HG03139 (cell line): ENCODE measurements at regions not wholly inside any gene's neighbourhood (a gene's known extent, or its start where the extent isn't known, plus 50 kb on each side); places are given as distances from the start of the nearest gene placed in this dataset.

Source experiments
- ATAC-seq: cut with Tn5 transposase; IDR thresholded peaks from one replicate; pipeline ENCODE4 v1.9.1; 2021; ENCODE audit not compliant: unreplicated experiment

DNA sequence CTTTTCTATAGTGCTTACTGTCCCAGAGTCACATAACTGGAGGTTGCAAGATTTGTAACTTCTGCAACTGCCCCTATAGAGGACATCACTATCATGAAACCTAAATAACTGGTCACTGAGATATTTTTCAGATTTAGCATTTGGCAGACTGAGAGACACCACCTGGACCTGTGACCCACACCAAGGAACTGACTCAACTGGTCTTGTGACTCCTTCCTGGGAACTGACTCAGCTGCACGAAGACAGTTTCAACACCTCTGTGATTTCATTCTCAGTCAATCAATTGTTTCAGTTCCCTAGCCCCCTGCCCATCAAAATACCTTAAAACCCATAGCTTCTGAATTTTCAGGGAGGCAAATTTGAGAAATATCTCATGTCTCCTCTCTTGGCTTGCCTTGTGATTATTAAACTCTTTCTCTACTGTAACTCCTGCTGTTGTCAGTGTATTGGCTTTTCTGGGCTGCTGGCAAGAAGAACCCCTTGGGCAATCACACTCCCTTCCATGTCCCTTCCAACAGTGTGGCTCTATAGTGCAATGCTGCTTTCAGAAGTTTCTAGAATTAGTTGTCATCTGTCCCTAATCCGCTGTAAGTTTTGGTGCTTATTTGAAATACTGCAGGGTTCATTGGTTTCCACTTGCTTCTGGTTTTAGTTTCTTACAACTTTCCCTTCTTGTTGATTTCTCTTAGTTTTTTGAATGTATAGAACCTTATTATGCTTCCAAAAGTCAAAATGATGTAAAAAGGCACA lies 127.8 kb upstream of the ADCY1 start:
- no peak for ATAC-seq

DNA sequence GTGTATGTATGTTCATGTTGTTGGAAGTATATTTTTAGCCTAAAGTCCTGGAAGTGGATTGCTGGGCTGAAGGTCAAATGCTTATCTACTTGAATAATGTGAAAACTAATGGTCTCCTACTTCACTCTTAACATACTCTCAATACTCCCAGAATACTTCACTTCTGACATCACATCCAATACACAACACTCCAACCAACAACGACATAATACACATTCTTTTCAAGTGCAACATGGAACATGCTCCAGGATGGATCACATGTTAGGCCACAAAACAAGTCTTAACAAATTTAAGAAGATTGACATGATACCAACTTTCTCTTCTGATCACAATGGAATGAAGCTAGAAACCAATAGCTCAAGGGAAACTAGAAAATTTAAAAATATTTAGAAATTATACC lies 126.9 kb upstream of the ADCY1 start:
- no peak for ATAC-seq

DNA sequence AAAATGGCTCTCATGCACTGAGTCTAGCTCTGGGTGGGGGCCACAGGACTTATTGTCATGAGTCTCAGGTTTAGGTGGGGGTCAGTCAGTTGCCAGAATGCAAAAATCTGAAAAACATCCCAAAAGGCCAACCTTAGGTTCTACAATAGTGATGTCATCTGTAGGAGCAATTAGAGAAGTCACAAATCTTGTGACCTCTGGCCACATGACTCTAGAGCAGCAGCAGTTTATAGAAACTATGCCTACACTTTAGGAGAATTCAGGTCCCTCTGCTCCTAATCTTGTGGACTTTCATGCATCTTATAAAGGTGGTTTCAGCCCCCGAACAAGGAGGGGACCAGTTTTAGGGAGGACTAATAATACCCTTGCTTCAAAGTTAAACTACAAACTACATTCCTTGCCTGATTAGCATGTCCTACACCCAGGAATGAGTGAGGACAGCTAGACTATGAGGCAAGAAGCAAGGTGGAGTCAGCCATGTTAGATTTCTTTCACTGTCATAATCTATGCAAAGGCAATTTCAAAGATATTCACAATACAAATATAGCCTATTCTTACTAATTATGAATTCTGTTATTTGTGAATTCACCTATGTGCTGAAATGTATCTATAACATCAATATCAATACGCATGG lies 123.5 kb upstream of the ADCY1 start:
- no peak for ATAC-seq

DNA sequence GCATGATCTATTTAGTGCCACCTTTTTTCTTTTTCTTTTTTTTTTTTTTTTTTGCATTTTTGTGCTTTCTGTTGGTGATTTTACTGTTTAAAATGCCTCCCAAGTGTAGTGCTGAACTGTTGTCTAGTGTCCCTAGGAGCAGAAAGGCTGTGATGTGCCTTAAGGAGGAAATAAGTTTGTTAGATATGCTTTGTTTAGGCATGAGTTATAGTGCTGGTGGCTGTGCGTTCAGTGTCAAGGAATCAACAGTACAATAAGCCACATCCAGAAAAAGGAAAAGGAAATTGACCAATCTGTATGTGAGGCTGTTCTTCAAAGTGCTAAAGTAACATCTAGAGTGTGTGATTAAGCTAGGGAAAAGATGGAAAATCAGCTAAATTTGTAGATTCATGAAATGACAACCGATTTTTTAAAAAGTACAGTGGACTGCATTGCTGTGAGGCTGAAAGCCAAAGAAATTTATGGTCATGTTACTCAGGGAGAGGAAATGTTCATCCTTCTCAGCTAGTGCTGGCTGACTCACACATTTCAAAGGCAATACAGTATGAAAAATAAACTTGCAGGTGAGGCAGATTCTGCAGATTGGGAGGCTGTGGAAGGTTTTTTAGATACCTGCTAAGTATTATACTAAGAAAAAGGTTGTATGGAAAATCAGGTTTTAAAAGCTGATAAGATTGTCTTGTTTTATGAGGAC lies 122.7 kb upstream of the ADCY1 start:
- ATAC-seq: no peak

DNA sequence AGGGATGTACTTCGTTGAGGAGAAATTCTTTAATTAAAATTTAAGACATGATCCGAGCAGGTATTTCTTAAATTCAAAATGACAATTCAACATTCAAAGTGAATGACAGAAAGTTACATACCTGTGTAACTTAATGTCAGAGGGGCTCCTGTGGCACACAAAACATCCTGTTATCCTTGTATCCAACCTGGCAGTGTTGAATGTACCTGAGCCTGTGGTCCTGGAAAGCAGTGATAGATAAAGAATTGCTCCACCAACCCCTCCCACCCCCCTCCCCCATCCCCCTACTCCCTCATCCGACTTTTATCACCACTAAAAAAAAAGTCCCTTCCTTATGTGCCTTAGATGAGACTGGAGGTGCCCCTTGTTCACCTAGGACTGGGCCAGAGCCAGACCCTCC lies 119.4 kb upstream of the ADCY1 start:
- ATAC-seq: no peak

DNA sequence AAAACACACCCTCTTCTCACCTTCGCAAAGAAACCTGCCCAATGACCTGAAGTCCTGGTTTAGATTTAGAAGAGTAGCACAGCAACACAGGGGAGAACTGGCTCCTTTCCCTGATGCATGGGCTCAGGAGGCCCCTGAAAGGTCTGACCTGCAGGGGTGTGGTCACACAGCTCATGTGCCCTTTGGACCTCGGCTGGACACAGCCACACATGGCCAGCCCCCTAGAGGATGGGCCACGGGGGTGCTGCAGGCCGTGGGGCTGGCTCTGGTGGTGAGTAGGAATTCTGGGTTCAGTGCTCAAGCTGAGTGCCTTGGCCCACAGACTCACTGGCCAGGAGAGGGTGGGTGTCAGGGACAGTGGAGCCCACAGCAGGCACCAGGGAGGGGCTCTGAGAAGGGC lies 118.5 kb upstream of the ADCY1 start:
- no peak for ATAC-seq

DNA sequence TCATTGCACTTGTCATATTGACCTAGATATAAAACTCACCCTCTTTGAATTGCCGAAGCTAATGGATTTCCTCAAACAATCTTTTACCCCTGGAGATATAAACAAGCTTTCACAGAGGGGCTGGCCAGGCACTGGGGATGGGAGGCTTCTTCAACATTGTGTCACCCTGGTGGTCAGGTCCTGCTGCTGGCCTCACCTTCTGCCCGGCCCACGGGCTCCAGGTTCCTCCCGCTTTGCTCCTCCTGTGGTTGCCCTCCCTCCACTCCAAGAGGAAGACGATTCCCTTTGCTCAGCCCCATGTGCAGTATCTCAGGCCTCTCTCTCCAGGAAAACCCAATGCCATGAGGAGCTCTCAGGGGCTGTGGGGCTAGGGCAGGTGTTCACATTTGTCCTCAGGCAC lies 118.1 kb upstream of the ADCY1 start:
- ATAC-seq: no peak

DNA sequence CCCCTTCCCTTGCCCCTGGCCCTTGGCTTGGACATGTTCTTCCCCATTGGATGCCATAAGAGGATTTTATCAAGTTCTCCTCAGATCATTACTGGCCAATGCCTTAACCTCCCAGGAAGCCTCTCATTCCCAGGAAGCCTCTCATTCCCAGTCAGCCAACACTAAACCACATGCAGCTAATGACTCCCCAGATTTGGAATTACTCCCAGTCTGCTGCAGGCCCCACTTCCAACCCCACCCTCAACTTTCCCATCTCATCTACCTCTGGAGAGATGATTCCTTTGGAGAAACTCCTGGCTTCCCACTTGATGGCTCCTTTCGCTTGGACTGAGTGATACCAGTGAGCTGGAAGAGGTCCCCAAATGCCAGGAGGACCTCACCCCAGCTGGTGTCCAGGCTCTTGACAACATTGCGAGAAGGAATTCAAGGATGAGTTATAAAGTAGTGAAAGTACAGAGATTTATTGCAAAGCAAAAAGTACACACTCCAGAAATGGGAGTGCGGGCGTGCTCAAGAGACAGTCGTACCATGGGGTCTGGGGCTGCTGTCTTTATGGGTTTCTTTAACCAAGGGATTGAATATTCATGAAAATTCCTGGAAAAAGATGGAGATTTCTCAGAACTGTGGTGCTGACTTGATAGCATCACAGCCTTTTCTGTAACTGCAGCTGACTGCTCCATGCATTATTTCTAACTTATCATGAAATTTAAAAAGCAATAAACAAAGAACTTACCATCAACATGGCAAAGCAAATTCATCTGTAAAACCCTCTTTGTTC lies 117.2 kb upstream of the ADCY1 start:
- no peak for ATAC-seq

DNA sequence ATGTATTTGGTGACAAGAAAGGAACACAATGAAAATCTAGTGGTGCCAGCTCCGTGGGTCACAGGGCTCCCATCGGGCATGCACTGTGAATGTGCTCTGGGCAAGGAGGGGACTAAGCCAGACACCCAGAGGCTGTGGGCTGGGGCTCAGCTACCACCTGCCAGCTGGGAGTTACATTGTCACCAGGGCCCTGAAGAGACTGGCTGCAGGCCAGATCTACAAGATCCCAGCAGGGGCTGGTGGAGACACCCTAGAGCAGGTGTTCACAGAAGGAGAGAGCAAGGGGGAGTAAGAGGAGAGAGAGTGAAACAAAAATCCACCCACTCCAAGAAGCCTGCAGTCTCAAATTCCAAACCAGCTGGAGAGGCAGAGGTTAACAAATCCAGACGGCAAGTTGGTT lies 116.6 kb upstream of the ADCY1 start:
- no peak for ATAC-seq

DNA sequence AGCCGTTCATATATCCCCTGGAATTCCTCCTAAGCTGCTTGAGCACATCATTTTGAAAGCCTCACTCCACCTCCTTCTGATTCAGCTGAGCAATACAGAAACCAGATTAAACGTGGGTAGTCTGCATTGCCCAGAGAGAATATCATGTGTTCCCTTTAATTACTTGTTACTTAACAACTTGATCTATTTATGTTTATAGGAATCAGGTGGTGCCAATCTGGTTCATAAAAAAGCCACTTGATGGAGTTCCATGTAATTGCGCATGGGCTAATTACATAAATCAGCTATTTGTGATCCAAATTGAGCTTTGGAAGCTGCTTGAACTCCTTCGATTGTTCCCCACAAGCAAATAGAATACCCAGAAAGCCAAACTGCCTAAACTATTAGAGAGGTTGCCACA lies 114.7 kb upstream of the ADCY1 start:
- ATAC-seq: no peak

DNA sequence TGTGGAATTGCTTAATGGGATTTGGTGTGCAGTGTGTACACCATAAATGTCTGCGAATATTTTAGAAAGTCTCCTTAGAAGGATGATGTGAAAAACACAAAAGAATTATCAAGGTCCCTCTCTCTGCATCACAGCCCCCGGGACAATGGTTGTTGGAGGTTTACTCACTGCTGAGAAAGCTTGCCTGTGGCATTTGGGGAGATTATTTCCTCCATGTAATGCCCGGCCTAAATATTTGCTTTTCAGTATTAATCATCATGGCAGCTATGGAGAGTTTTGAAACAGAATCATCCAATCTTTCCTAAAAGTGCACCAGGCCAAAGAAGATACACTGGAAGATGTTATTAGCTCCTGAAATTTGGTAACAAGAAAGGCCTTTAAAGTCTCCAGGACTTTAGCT lies 113.8 kb upstream of the ADCY1 start:
- ATAC-seq: no peak

DNA sequence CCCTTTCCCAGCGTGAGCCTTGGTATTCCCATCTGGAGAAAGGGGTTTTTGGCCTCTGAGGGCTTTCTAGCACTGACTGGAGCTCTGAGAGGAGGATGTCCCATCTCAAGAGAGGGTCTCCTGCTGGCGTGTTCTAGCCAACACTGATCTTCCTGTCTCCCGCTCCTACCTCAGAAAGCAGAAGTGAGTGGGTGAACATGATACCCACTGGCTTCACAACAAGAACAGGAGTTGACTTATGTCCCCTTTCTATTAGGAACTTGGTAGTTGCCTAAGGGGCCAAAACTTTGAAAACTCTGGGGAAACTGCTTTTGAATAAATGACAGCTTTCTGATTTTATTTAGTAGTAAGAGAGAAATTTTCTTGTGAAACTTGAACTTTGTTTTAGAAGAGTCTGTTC lies 113.1 kb upstream of the ADCY1 start:
- no peak for ATAC-seq

DNA sequence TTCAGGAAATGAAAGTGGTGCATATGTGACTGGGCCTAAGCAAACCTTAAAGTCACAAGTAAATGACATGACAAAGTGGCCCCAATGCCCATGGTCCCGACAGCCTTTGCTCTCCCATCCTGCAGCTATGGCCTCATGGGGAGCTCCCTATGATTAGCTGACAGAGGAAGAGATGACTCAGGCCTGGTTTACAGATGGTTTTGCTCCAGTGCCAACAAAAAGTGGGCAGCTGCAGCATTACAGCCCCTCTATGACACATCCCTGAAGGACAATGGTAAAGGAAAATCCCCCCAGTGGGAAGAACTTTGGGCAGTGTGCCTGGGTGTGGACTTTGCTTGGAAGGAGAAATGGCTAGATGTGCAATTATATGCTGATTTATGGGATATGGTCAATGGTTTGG lies 105.1 kb upstream of the ADCY1 start:
- ATAC-seq: no peak

DNA sequence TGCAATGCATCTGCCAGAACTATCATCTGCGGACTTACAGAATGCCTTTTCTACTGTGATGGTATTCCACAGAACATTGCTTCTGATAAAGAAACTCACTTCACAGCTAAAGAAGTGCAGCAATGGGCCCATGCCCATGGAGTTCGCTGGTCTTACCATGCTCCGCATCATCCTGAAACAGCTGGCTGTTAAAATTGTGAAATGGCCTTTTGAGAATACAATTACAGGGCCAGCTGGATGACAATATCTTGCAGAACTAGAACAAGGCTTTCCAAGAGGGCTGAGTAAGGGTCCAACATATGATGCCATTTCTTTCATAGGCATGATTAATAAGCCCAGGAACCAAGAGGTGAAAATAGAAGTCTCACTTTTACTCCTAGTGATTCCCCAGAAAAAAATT lies 104.1 kb upstream of the ADCY1 start:
- no peak for ATAC-seq

DNA sequence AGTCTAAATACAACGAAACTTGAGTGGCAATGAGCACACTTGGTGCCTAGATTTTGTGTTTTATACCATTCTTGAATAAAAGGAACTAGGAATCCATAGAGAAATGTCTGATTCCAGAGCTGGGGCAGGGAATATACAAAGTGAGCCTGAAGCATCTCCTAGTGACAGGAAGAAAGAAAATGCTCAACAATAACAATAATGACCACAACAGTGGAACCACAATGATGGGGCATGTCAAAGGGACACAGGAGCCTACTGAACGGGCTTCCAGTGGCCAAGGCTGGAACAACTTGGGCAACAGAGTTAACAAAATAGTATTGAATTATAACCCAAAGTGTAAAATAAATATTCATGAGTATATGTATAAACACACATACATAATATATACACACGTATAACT lies 94.4 kb upstream of the ADCY1 start:
- no peak for ATAC-seq

DNA sequence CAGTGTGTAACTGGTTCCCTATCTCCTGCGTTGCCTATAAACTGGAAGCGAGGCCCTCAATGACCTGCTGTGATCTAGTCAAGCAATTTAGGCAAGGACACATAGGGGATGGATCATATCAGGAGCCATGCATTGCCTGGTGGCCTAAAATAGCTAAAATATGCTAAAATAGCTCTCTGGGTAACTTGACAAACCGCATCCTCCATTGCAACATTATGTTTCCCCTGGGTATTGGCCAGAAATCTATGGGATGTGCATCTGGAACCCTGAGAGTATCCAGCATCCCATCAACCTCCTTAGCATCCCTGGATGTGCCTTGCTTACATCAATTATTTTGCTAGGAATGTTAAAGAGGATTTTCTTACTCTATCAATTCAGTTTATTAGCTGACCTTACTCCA lies 91.7 kb upstream of the ADCY1 start:
- ATAC-seq: no peak

DNA sequence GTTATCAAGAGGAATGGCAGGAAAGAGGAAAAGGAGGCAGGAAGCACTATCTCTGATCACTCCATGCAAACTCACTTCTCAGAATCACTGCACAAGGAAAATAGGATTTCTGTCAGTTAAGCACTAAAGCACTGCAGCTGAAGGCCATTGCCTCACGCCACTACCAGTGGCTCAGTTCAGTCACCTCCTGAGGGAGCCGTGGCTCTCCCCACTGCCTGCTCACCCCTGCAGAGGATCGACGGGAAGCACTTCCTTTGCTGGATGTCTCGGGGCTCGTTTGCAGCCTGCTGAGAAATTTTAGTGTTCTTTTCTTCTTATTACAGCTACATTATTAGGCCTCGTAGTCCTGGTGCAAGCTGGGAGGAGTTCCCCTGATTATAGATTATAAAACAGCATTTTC lies 90.1 kb upstream of the ADCY1 start:
- no peak for ATAC-seq

DNA sequence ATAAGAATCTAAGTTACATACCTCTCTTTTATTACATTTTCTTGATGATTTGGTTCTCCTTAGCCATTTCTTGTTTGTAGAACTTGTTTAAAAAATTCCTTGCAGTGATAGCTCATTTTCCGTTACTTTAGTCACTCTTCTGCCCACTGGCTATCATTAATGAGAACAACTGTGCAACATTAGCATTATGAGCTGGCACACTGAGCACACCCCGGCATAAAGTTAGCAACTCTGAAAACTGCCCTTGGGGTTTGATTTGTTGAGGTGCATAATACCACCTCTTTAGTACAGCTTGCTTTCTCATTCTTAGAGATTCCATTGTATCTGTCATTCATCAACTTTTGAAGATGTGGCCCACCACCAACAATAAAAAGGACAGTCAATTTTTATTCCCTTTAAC lies 87.6 kb upstream of the ADCY1 start:
- ATAC-seq: no peak

DNA sequence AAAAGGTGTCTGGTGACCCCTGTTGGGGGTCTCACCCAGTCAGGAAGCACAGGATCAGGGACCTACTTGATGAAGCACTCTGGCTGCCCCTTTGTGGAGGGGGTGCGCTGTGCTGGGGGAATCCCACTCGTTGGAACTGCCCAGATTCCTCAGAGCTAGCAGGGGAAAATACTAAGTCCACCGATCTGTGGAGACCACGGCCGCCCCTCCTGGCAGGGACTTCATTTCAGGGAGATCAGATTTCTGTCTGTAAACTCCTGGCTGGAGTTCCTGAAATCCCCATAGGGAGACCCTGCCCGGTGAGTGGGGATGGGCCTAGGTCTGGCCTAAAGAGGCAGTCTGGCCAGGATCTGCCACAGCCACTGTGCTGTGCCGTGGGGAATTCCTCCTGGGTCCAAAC lies 79.3 kb upstream of the ADCY1 start:
- no peak for ATAC-seq

DNA sequence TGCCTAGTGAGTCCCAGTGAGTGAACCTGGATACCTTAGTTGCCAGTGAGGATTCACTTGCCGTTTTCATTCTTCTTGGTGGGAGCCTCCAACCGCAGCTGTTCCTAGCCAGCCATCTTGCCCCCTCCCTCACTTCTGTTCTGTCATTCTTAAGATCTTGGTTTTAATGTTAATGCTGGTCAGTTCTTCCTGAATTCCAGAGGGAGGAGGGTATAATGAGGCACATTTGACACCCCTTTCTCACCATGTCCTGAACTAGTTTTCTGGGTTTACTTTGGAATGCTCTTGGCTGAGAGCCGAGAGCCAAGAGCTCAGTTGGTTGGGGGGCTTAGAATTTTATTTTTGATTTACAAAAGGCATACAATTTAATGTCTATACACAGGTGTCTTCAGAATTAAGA lies 78.5 kb upstream of the ADCY1 start:
- ATAC-seq: no peak

DNA sequence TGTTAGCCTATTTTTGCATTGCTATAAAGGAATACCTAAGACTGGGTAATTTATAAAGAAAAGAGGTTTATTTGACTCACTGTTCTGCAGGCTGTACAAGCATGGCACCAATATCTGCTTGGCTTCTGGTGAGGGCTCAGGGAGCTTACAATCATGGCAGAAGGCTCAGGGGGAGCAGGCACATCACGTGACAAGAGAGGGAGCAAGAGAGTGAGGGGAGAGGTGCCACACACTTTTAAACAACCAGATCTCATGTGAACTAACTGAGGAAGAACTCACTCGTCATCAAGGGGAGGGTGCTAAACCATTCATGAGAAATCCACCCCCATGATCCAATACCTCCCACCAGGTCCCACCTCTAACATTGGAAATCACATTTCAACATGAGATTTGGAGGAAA lies 73.9 kb upstream of the ADCY1 start:
- ATAC-seq: no peak

DNA sequence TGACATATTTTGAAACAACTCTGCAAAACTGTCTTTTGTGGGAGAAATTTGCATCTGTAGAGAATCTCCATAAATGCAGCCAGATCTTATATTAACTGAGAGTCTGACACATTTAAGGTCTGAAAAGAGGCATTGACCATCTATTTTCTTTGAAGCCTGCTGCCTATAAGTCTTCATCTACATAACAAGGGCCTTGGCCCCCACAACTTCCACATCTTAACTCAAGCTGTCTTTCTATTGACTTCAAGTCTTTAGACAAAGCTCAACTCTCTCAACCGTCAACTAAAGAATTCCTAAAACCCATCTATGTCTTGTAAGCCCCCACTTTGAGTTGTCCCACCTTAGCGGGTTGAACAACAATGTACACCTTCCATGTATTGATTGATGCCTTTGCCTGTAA lies 72.4 kb upstream of the ADCY1 start:
- ATAC-seq: no peak
